GM12874 (cell line): ENCODE measurements at regions not wholly inside any gene's neighbourhood (a gene's known extent, or its start where the extent isn't known, plus 50 kb on each side); places are given as distances from the start of the nearest gene placed in this dataset.
A peak's percentile ranks its signal among the peaks of the same experiment; 100 is the strongest.

Experiments used
- CTCF ChIP-seq: IDR thresholded peaks from 2 replicates; pipeline ENCODE4 v1.5.1; 2011; ENCODE audit warnings: low read depth, mild to moderate bottlenecking, control low read depth, low read length, moderate library complexity; ENCODE audit not compliant: insufficient read depth

GRCh38 chr1:222167111-222167510, 380.8 kb downstream of the HHIPL2 start:
- peak; percentile 58 for TF ChIP-seq CTCF

- TF ChIP-seq CTCF: no peak
Observed at GRCh38 chr1:222165629-222166028, 382.3 kb downstream of the HHIPL2 start.

GRCh38 chr1:222163895-222164294, 384.0 kb downstream of the HHIPL2 start:
- no peak for TF ChIP-seq CTCF

- TF ChIP-seq CTCF: no peak
Observed at GRCh38 chr1:222161676-222162075, 386.2 kb downstream of the HHIPL2 start.

GRCh38 chr1:222157612-222158011, 390.3 kb downstream of the HHIPL2 start:
- TF ChIP-seq CTCF: no peak

- no peak for TF ChIP-seq CTCF
Observed at GRCh38 chr1:222140206-222140605, 398.3 kb upstream of the DUSP10 start.

- no peak for TF ChIP-seq CTCF
Observed at GRCh38 chr1:222138095-222138494, 396.2 kb upstream of the DUSP10 start.

- TF ChIP-seq CTCF: no peak
Observed at GRCh38 chr1:222136869-222137268, 395.0 kb upstream of the DUSP10 start.
